Activated CD8-positive, alpha-beta memory T cell treated with anti-CD3 and anti-CD28 coated beads, Interleukin-2, amount 10 ng/mL, durations not matched to agents 7 days and 5 days (primary cell): ENCODE measurements at regions not wholly inside any gene's neighbourhood (a gene's known extent, or its start where the extent isn't known, plus 50 kb on each side); places are given as distances from the start of the nearest gene placed in this dataset.
"Not testable (repeated sequence)": the region's sequence is repeated elsewhere in the genome, so short reads cannot be mapped to it uniquely, and the experiment has no call there.

Experiments used
- ATAC-seq: fragments of 150-1000 bp; cut with Tn5 transposase; one replicate; pipeline ENCODE4 v1.10.0; 2021; ENCODE audit warnings: moderate library complexity
- CTCF ChIA-PET: fragments of 350-600 bp; sonication (Branson Sonifier 250); formaldehyde crosslinking; loops from one replicate; lab custom pipeline; 2021; ENCODE audit warnings: antibody characterized with exemption; lab: Charles Lee
- DNase-seq: peaks from one replicate; pipeline ENCODE4 v3.0.0-alpha.2; 2020
- H3K27ac Mint-ChIP-seq: one replicate; pipeline ENCODE4 v1.8.0; 2021; ENCODE audit warnings: mild to moderate bottlenecking, mixed read lengths
- H3K27me3 Mint-ChIP-seq: one replicate; pipeline ENCODE4 v1.8.0; 2021; ENCODE audit warnings: mixed read lengths
- H3K36me3 Mint-ChIP-seq: one replicate; pipeline ENCODE4 v1.8.0; 2021; ENCODE audit warnings: mild to moderate bottlenecking, mixed read lengths
- H3K4me1 Mint-ChIP-seq: one replicate; pipeline ENCODE4 v1.8.0; 2021; ENCODE audit warnings: mixed read lengths
- H3K4me3 Mint-ChIP-seq: one replicate; pipeline ENCODE4 v1.8.0; 2021; ENCODE audit warnings: mild to moderate bottlenecking, moderate library complexity, mixed read lengths
- H3K9me3 Mint-ChIP-seq: one replicate; pipeline ENCODE4 v1.8.0; 2022; ENCODE audit warnings: low read depth, mixed read lengths

DNA sequence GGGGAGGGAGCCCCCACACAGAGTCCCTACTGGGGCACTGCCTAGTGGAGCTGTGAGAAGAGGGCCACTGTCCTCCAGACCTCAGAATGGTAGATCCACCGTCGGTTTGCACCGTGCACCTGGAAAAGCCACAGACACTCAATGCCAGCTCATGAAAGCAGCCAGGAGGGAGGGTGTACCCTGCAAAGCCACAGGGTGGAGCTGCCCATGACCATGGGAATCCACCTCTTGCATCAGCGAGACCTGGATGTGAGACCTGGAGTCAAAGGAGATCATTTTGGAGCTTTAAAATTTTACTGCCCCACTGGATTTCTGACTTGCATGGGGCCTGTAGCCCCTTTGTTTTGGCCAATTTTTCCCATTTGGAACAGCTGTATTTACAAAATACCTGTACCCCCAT, 188.1 kb upstream of the IRX4 start:
- DNase-seq, H3K36me3 Mint-ChIP-seq, ATAC-seq, H3K4me3 Mint-ChIP-seq, H3K9me3 Mint-ChIP-seq, CTCF ChIA-PET, H3K27me3 Mint-ChIP-seq, H3K27ac Mint-ChIP-seq, H3K4me1 Mint-ChIP-seq: not testable (repeated sequence)

DNA sequence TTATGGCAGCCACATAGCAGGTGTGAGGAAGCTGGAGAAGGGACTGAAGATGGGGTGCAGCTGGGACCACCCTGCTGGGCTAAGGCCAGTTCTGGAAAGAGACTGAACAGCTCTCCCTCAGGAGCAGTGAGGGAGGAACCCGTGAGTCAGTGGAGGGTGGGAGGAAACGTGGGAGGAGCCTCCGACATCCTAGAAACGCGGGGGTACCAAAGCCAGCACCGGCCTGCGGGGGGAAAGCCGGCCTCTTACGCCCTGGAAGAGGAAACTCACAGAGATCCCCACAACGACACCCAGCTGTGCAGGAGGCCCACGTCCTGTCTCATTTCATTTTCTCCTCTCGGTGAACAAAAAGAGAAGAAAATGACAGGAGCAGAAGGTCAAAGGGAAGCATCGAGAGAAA, 185.8 kb upstream of the IRX4 start:
- ATAC-seq, result no peak
- H3K4me3 Mint-ChIP-seq, result no peak overlapping the region
- no peaks in the 10 kb centered on the region for H3K27me3 Mint-ChIP-seq
- no peak overlapping the region for H3K27ac Mint-ChIP-seq
- no peaks in the 10 kb centered on the region for H3K4me1 Mint-ChIP-seq
- DNase-seq, result no peak
- H3K9me3 Mint-ChIP-seq, result no peaks in the 10 kb centered on the region
- CTCF ChIA-PET, result no interaction called here
- H3K36me3 Mint-ChIP-seq, result no peaks in the 10 kb centered on the region

DNA sequence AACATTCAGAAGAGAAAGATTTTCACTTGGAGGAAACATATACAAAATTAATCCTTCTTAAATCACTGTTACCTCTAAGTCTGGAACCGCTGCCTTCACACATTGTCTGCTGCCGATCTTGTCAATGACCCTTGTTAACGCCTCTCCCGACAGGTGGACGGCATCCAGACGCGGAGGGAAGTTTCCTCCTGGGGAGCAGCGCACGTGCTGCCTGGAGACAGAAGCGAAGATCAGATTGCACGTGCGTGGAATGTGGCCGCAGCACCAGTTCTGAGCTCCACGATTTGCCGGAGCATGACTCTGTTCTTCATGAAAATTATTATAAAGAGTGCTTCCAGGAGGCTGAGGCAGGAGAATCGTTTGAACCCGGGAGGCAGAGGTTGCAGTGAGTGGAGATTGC, 183.6 kb upstream of the IRX4 start:
- H3K4me3 Mint-ChIP-seq, result no peak overlapping the region
- H3K4me1 Mint-ChIP-seq, result no peaks in the 10 kb centered on the region
- DNase-seq (no peak), ATAC-seq (no peak)
- no peaks in the 10 kb centered on the region for H3K9me3 Mint-ChIP-seq
- H3K27ac Mint-ChIP-seq, result no peak overlapping the region
- CTCF ChIA-PET, result no interaction called here
- no peaks in the 10 kb centered on the region for H3K27me3 Mint-ChIP-seq
- H3K36me3 Mint-ChIP-seq, result no peaks in the 10 kb centered on the region

DNA sequence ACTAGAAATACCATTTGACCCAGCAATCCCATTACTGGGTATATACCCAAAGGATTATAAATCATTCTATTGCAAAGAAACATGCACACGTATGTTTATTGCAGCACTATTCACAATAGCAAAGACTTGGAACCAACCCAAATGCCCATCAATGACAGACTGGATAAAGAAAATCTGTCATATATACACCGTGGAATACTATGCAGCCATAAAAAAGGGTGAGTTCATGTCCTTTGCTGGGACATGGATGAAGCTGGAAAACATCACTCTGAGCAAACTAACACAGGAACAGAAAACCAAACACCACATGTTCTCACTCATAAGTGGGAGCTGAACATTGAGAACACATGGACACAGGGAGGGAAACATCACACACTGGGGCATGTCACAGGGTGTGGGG, 180.7 kb upstream of the IRX4 start:
- H3K9me3 Mint-ChIP-seq, H3K4me3 Mint-ChIP-seq, DNase-seq, ATAC-seq, CTCF ChIA-PET, H3K36me3 Mint-ChIP-seq, H3K27me3 Mint-ChIP-seq, H3K27ac Mint-ChIP-seq, H3K4me1 Mint-ChIP-seq: not testable (repeated sequence)

DNA sequence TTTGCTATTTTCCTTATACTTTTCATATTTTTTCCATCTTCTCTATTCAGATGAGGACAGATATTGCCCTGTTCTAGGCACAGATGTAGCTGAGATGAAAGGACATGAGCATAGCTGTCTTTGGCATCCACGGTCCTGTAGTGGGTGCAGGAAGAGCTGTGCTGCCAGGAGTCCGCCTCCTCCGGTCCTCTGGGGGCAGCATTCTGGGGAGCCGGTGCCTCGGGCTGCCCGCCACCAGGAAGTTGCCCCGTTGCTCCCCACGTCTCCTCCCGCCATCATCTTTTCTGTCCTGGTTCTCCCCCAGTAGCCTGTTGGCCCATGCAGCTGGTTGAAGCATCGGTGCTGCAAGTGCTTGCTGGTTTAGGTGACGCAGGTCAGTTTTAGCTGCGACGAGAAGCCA, 170.0 kb upstream of the IRX4 start:
- CTCF ChIA-PET, result no interaction called here
- H3K4me3 Mint-ChIP-seq, result no peak overlapping the region
- H3K9me3 Mint-ChIP-seq, result no peaks in the 10 kb centered on the region
- no peaks in the 10 kb centered on the region for H3K36me3 Mint-ChIP-seq
- ATAC-seq, result no peak
- H3K4me1 Mint-ChIP-seq, result no peaks in the 10 kb centered on the region
- no peak overlapping the region for H3K27ac Mint-ChIP-seq
- DNase-seq, result no peak
- H3K27me3 Mint-ChIP-seq, result peaks cover 7% of the 10 kb centered on the region

DNA sequence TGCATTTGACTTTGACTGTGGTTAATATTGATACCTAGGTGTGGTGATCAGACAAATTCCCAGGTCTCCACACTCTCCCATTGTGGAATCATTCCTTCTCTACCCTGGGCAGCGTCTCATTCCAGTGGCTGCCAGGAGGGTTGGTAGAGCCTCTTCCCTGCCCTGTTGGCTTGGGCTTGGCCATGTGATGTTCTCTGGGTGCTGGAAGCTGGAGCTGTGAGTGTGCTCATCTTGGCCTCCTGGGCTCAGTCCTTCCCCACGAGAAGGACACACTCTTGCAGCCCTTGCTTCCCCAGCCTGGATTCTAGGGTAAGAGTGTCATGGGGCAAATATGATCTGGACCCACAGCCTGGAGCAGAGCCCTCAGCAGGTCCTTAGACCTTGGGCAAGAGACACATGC, 167.2 kb upstream of the IRX4 start:
- ATAC-seq, result no peak
- H3K36me3 Mint-ChIP-seq, result no peaks in the 10 kb centered on the region
- H3K27me3 Mint-ChIP-seq, result peaks cover 10% of the 10 kb centered on the region
- H3K4me3 Mint-ChIP-seq, result no peak overlapping the region
- H3K27ac Mint-ChIP-seq, result no peak overlapping the region
- no peaks in the 10 kb centered on the region for H3K9me3 Mint-ChIP-seq
- CTCF ChIA-PET, result no interaction called here
- DNase-seq, result peak; percentile 7
- H3K4me1 Mint-ChIP-seq, result no peaks in the 10 kb centered on the region

DNA sequence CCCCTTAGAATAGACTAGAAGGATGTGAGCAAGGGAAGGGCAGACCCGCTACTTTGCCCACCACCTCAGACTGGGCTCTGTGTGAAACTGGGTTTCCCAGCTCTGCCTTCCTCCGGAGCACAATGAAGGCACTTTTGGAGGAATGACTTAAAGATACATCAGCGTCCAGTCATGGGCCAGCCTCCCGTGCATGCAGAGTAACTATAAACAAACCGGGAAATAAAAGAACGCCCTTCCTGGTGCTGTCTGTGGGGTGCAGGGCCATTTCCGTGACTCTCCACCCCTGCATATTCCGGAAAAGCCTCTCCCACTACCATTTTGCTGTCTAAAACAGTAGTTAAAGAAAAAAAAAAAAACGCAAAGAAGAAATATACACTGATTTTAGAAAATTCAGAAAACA, 165.9 kb upstream of the IRX4 start:
- Mint-ChIP-seq H3K4me3 (no peak overlapping the region), H3K27me3 (peaks cover 10% of the 10 kb centered on the region), H3K4me1 (no peaks in the 10 kb centered on the region), H3K27ac (no peak overlapping the region), H3K36me3 (no peaks in the 10 kb centered on the region), H3K9me3 (no peaks in the 10 kb centered on the region)
- no peak for ATAC-seq
- CTCF ChIA-PET, result no interaction called here
- DNase-seq, result peak; percentile 11

DNA sequence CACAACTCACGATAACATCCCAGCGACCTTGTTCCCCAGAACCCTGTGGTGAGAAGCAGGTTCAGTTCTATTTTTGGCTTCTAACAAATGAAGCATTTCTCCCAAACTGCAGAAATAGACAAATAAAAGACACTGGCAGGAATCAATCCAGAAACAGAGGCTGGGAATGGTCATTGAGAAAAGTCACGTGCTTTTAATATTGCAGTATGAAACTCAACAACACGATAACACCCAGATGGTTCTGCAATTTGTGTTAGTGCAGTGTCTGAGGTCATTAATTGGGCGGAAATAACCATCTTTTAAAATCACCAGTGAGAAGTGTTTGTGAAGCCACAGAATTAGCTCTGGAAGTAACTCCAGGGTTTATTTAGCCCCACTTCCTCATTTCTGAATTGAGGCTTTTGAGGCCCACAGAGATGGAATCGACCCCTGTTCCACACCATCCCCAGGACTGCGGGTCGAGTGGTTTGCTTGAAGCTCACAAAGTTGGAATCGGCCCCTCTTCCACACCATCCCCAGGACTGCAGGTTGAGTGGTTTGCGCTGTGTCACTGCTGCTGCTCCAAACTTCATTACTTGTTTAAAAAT, 164.7 kb upstream of the IRX4 start:
- Mint-ChIP-seq H3K4me3 (no peak overlapping the region), H3K4me1 (no peaks in the 10 kb centered on the region), H3K27me3 (peaks cover 10% of the 10 kb centered on the region), H3K27ac (no peak overlapping the region), H3K9me3 (no peaks in the 10 kb centered on the region), H3K36me3 (no peaks in the 10 kb centered on the region)
- CTCF ChIA-PET, result no interaction called here
- ATAC-seq (no peak), DNase-seq (peak; percentile 12)

DNA sequence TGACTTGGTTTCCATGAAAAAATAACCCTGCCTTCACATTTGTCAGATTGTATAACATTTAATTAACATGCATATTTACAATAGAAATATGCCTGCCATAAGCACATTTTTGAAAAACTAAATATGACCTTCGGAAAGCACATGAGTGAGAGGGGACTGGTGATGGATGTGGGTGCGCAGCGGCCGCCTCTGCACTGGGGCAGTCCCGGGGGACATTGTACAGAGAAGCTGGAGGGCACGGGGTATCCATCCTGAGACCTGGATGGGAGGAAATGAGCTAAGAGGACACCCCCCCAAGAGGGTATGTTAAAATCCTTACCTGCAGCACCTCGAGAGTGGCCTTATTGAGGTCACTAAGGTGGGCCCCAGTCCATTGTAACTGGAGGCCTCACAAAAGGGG, 161.3 kb upstream of the IRX4 start:
- Mint-ChIP-seq H3K9me3 (no peaks in the 10 kb centered on the region), H3K27ac (no peak overlapping the region), H3K27me3 (peaks cover 3% of the 10 kb centered on the region), H3K4me1 (no peaks in the 10 kb centered on the region), H3K4me3 (no peak overlapping the region), H3K36me3 (no peaks in the 10 kb centered on the region)
- ATAC-seq (no peak), DNase-seq (peak; percentile 1)
- CTCF ChIA-PET, result no interaction called here

DNA sequence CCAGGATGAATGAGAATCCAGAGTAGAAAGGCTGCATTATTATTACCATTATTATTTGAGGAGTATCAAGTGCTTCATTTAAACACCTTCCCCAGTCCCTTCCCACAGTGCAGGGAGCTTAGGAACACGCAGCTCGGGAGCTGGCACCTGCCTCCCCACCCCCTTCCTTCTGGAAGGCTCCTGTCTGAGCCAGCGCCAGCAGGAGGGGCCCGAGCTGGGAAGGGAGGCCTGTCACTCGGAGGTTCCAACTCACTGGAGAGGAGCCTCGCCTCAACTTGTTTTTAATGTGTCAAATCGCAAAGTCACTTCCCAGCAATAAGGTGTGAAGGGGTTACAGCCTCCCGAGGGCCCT, 156.4 kb upstream of the IRX4 start:
- H3K9me3 Mint-ChIP-seq, result no peaks in the 10 kb centered on the region
- H3K4me3 Mint-ChIP-seq, result no peak overlapping the region
- no peaks in the 10 kb centered on the region for H3K4me1 Mint-ChIP-seq
- ATAC-seq (no peak), DNase-seq (no peak)
- CTCF ChIA-PET, result no interaction called here
- H3K27ac Mint-ChIP-seq, result no peak overlapping the region
- no peaks in the 10 kb centered on the region for H3K36me3 Mint-ChIP-seq
- peaks cover 25% of the 10 kb centered on the region for H3K27me3 Mint-ChIP-seq

DNA sequence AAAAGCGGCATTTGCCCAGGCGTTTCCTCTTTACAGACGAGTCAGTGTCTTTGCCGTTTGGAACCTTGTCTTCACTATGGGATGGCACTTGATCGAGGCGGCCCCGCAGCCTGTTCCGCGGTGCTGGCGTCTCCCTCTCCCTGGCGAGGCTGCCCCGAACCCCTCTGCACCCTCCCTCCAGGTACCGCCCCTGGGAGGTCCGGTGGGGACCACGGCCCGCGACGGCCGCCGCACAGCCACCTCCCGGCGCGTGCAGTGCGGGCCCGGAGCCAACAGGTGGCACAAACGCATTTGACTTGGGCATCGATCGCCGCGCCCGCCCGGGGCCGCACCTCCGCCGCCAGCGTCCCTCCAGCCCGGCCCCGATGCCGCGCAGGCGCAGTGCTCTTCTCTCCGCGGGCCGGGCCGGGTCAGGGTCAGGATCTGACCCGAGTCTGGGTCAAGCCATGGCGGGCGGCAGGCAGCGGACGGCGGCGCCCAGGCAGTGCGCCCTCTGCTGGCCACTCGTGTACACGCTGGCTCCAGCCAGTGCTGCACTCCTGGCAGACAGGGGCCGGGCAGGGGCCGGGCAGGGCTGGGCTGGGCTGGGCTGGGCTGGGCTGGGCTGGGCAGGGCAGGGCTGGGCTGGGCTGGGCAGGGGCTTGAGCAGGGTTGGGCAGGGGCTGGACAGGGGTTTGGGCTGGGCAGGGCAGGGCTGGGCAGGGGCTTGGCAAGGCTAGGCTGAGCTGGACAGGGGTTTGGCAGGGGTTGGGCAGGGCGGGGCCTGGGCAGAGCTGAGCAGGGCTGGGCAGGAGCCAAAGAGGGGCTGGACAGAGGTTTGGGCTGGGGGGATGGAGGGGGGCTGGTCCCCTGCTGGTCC, 155.8 kb upstream of the IRX4 start:
- peak; percentile 94 for ATAC-seq
- H3K36me3 Mint-ChIP-seq, result no peaks in the 10 kb centered on the region
- CTCF ChIA-PET, result no interaction called here
- H3K27me3 Mint-ChIP-seq, result peaks cover 29% of the 10 kb centered on the region
- H3K4me1 Mint-ChIP-seq, result no peaks in the 10 kb centered on the region
- DNase-seq, result peak; percentile 64
- H3K4me3 Mint-ChIP-seq, result peak overlapping the region; percentile 56
- H3K9me3 Mint-ChIP-seq, result no peaks in the 10 kb centered on the region
- H3K27ac Mint-ChIP-seq, result no peak overlapping the region

DNA sequence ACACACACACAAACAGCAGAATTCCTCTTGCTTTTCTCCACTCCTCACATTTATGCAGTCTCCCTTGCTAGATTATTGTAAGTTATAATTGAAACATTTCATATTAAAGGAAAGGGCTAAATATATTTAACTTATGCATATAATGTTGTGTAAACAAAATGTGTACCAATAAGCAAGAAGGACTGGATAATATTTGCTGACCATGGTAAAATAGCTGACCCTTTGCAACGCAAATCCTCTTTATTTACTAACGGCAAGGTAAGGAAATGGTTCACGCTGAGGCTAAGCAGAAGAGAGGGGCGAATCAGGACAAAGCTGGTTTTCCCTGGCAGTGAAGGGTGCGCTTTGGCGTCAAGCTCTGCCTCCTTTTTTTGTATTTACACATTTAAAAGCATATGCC, 154.2 kb upstream of the IRX4 start:
- CTCF ChIA-PET, result no interaction called here
- Mint-ChIP-seq H3K27ac (no peak overlapping the region), H3K9me3 (no peaks in the 10 kb centered on the region), H3K27me3 (peaks cover 42% of the 10 kb centered on the region), H3K4me1 (no peaks in the 10 kb centered on the region), H3K36me3 (no peaks in the 10 kb centered on the region), H3K4me3 (no peak overlapping the region)
- ATAC-seq, result no peak
- peak; percentile 21 for DNase-seq

DNA sequence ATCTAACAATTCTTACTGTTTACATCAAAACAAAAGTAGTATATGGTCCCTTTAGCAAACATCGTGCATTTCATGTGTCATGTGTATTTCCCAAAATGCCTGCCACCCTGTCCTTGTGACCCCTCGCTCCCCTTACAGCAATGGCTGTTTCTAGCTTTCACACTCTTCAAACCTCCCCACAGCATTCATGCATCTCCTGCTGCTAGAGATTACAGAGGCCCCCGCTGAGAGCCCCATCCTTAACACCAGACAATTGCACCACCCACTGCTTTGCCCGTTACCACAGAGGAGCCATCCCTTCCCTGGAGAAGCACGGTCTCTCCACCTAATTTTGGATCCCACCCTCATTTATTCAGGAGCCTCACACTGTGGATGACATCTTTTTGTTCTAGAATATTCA, 149.7 kb upstream of the IRX4 start:
- Mint-ChIP-seq H3K27ac (no peak overlapping the region), H3K9me3 (no peaks in the 10 kb centered on the region), H3K36me3 (no peaks in the 10 kb centered on the region), H3K4me1 (no peaks in the 10 kb centered on the region), H3K4me3 (no peak overlapping the region), H3K27me3 (peaks cover 52% of the 10 kb centered on the region)
- no peak for ATAC-seq
- DNase-seq, result peak; percentile 7
- CTCF ChIA-PET, result no interaction called here

DNA sequence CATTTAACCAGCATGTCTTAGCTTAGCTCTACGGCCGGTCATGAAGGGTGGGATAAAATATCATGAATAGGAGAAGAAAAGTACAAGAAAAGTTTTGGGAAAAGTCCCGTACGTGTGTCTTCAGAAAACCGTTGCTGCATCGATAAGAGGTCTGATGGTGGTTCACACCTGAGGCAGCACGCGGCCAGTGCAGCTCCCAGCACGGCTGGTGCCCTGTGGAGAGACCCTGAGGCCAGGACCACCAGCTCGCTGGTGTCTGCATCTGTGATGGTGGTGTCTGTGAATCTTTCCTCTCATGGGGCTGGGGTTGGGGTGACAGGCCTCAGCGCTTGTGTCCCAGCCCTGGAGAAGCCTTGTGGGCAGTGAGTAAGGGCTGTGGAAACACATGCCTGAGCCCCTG, 148.9 kb upstream of the IRX4 start:
- DNase-seq, result no peak
- no peak for ATAC-seq
- Mint-ChIP-seq H3K4me1 (no peaks in the 10 kb centered on the region), H3K27ac (no peak overlapping the region), H3K36me3 (no peaks in the 10 kb centered on the region), H3K4me3 (no peak overlapping the region), H3K27me3 (peaks cover 44% of the 10 kb centered on the region), H3K9me3 (no peaks in the 10 kb centered on the region)
- CTCF ChIA-PET, result no interaction called here
